ENCODE measurements at regions not wholly inside any gene's neighbourhood (a gene's known extent, or its start where the extent isn't known, plus 50 kb on each side); places are given as distances from the start of the nearest gene placed in this dataset.

GRCh38 chr9:100775912-100776311, 198.0 kb downstream of the CAVIN4 start (continued):
- TF ChIP-seq, protein P1, sequence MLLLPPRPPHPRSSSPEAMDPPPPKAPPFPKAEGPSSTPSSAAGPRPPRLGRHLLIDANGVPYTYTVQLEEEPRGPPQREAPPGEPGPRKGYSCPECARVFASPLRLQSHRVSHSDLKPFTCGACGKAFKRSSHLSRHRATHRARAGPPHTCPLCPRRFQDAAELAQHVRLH (CRISPR knock-in tag; IDR thresholded peaks at IDR 0.05; ENCODE audit: borderline replicate concordance, low read depth) = no peak

- H3K4me3 ChIP-seq (replicated peaks in 1 of 3; ENCODE audit: insufficient read depth in 1 of 3, low read depth in 2 of 3, low read length in 3 of 3) = no peak overlapping the region
- WGBS (ENCODE audit: low lambda C conversion rate) = 8% methylated on average over 1 of the region's 1 CpG
- no TSS peak for BruUV-seq (replicated peaks)
- in situ Hi-C loops (cut with HindIII; ENCODE audit: extremely low pct_ligation_motif_present, low pct_unique_long_range_greater_than_20kb) (no loop called here), intact Hi-C loops (cut with micrococcal nuclease; ENCODE audit: unreplicated experiment) (no loop called here)
- POLR2A ChIA-PET = no interaction called here
- TF ChIP-seq GPBP1L1 (CRISPR knock-in tag; IDR thresholded peaks at IDR 0.05) = no peak
- no peak for TF ChIP-seq ZNF382 (CRISPR knock-in tag; IDR thresholded peaks at IDR 0.05; ENCODE audit: borderline replicate concordance)
- no peak for TF ChIP-seq RXRB (CRISPR knock-in tag; IDR thresholded peaks at IDR 0.05; ENCODE audit: borderline replicate concordance)
- TF ChIP-seq RELA (CRISPR knock-in tag; IDR thresholded peaks at IDR 0.05) = no peak
- TF ChIP-seq, protein P2, sequence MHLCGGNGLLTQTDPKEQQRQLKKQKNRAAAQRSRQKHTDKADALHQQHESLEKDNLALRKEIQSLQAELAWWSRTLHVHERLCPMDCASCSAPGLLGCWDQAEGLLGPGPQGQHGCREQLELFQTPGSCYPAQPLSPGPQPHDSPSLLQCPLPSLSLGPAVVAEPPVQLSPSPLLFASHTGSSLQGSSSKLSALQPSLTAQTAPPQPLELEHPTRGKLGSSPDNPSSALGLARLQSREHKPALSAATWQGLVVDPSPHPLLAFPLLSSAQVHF (CRISPR knock-in tag; IDR thresholded peaks at IDR 0.05) = no peak
- no peak for TF ChIP-seq STAT6 (CRISPR knock-in tag; IDR thresholded peaks at IDR 0.05; ENCODE audit: borderline replicate concordance)
- TF ChIP-seq, protein P3, sequence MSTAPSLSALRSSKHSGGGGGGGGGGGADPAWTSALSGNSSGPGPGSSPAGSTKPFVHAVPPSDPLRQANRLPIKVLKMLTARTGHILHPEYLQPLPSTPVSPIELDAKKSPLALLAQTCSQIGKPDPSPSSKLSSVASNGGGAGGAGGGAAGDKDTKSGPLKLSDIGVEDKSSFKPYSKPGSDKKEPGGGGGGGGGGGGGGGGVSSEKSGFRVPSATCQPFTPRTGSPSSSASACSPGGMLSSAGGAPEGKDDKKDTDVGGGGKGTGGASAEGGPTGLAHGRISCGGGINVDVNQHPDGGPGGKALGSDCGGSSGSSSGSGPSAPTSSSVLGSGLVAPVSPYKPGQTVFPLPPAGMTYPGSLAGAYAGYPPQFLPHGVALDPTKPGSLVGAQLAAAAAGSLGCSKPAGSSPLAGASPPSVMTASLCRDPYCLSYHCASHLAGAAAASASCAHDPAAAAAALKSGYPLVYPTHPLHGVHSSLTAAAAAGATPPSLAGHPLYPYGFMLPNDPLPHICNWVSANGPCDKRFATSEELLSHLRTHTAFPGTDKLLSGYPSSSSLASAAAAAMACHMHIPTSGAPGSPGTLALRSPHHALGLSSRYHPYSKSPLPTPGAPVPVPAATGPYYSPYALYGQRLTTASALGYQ (CRISPR knock-in tag; IDR thresholded peaks at IDR 0.05) = no peak
- no peak for TF ChIP-seq ZNF17 (CRISPR knock-in tag; IDR thresholded peaks at IDR 0.05)
- no peak for TF ChIP-seq GATAD2A (CRISPR knock-in tag; IDR thresholded peaks at IDR 0.05)
- TF ChIP-seq ZNF431 (CRISPR knock-in tag; IDR thresholded peaks at IDR 0.05; ENCODE audit: borderline replicate concordance, low read depth) = no peak
- TF ChIP-seq ZNF451 (CRISPR knock-in tag; IDR thresholded peaks at IDR 0.05) = no peak
- no peak overlapping the region for H3K9ac ChIP-seq (ENCODE audit: insufficient read depth, low read depth, low read length)
- H3K79me2 ChIP-seq (ENCODE audit: insufficient read depth, low read length) = no peaks in the 10 kb centered on the region
- H4K20me1 ChIP-seq (ENCODE audit: insufficient read depth, low read length) = no peaks in the 10 kb centered on the region
- H2AFZ ChIP-seq (ENCODE audit: low read length) = no peak overlapping the region
- H3K36me3 ChIP-seq (replicated peaks in 1 of 2; ENCODE audit: control insufficient read depth in 1 of 2, insufficient read depth in 2 of 2, low read length in 2 of 2) = no peaks in the 10 kb centered on the region
- no peaks in the 10 kb centered on the region; a peak in 1 of 5 replicates for H3K27me3 ChIP-seq (ENCODE audit: control insufficient read depth in 1 of 2, insufficient read depth in 2 of 2, low read length in 2 of 2)
- no peak for FAIRE-seq
- CTCF ChIA-PET (ENCODE audit: low intra/inter-chr PET ratio, low total read pairs) = no interaction called here
- no peaks in the 10 kb centered on the region for H3K9me3 ChIP-seq (ENCODE audit: low read length)
- H3K4me1 ChIP-seq (ENCODE audit: insufficient read depth, low read length) = no peaks in the 10 kb centered on the region
- H3K27ac ChIP-seq (ENCODE audit: extremely low read length, insufficient read depth, low read length) = no peak overlapping the region
- ATAC-seq = no peak
- no peak overlapping the region for H3K4me2 ChIP-seq (ENCODE audit: low read depth, low read length)
- no peak for DNase-seq (ENCODE audit: low spot score)
Measured at GRCh38 chr9:100784755-100785154, 206.9 kb downstream of the CAVIN4 start.

Data from HepG2 (cell line).